IMR-90 (cell line): ENCODE measurements at regions not wholly inside any gene's neighbourhood (a gene's known extent, or its start where the extent isn't known, plus 50 kb on each side); places are given as distances from the start of the nearest gene placed in this dataset.

ENCODE experiments used
- ATAC-seq: fragments of 200-7000 bp; cut with Tn5 transposase; 2 replicates; pipeline ENCODE4 v1.9.1; 2020; ENCODE audit warnings: low read depth, mild to moderate bottlenecking, moderate library complexity
- BruUV-seq: library from RNA; stranded (reverse); fragments of 400-500 nt; replicated peaks from 2 replicates; lab custom pipeline; 2021; lab: Mats Ljungman, UMichigan
- CTCF ChIA-PET: fragments of 300-600 bp; formaldehyde crosslinking; extraction: SDS; loops from one replicate; lab custom pipeline; 2021; ENCODE audit warnings: antibody characterized with exemption; lab: Yijun Ruan, JAX
- POLR2A ChIA-PET: fragments of 300-600 bp; sonication (Branson Sonifier 250); formaldehyde crosslinking; loops from one replicate; lab custom pipeline; 2022; ENCODE audit warnings: antibody characterized with exemption; ENCODE audit not compliant: unreplicated experiment; lab: Charles Lee
- DNase-seq: peaks from one replicate; pipeline ENCODE4 v3.0.0; 2013
- H2AFZ ChIP-seq: replicated peaks from 2 replicates; pipeline ENCODE3; 2013; ENCODE audit warnings: low read length, mild to moderate bottlenecking; ENCODE audit not compliant: poor library complexity
- H2AK5ac ChIP-seq: 2 replicates; pipeline ENCODE4 v1.6.1; 2013; ENCODE audit warnings: low read depth, low read length, inconsistent platforms
- H2AK9ac ChIP-seq: replicated peaks from 2 replicates; pipeline ENCODE3; 2013; ENCODE audit warnings: mild to moderate bottlenecking, low read depth, low read length, moderate library complexity; ENCODE audit not compliant: poor library complexity
- H2BK120ac ChIP-seq: 2 replicates; pipeline ENCODE4 v1.6.1; 2013; ENCODE audit warnings: low read depth, low read length, inconsistent platforms
- H2BK15ac ChIP-seq: 3 replicates; pipeline ENCODE4 v1.6.1; 2013; ENCODE audit warnings: low read depth, low read length, inconsistent platforms
- H2BK20ac ChIP-seq: 2 replicates; pipeline ENCODE4 v1.6.1; 2013; ENCODE audit warnings: low read depth, mild to moderate bottlenecking, inconsistent platforms, low read length, moderate library complexity
- H2BK5ac ChIP-seq: 2 replicates; pipeline ENCODE4 v1.6.1; 2013; ENCODE audit warnings: mild to moderate bottlenecking, low read depth, low read length, inconsistent platforms; ENCODE audit not compliant: poor library complexity, severe bottlenecking
- H3K14ac ChIP-seq: replicated peaks from 2 replicates; pipeline ENCODE4 v1.6.1; 2013; ENCODE audit warnings: low read depth, low read length, inconsistent platforms
- H3K18ac ChIP-seq: 2 replicates; pipeline ENCODE4 v1.6.1; 2013; ENCODE audit warnings: low read depth, low read length, control low read depth
- H3K23ac ChIP-seq: 2 replicates; pipeline ENCODE4 v1.6.1; 2013; ENCODE audit warnings: low read depth, low read length, inconsistent platforms
- H3K27ac ChIP-seq: 2 replicates; pipeline ENCODE4 v1.5.1; 2013; ENCODE audit warnings: mild to moderate bottlenecking, control low read depth, low read length; ENCODE audit not compliant: insufficient read depth
- H3K27me3 ChIP-seq: 2 replicates; pipeline ENCODE4 v1.6.1; 2013; ENCODE audit warnings: low read length; ENCODE audit not compliant: control insufficient read depth, insufficient read depth
- H3K36me3 ChIP-seq: 2 replicates; pipeline ENCODE4 v1.6.1; 2013; ENCODE audit warnings: low read length, mixed read lengths; ENCODE audit not compliant: control insufficient read depth, insufficient read depth
- H3K4ac ChIP-seq: 2 replicates; pipeline ENCODE4 v1.6.1; 2013; ENCODE audit warnings: low read depth, low read length, inconsistent platforms
- H3K4me1 ChIP-seq: 2 replicates; pipeline ENCODE4 v1.6.1; 2013; ENCODE audit warnings: low read length, mixed read lengths; ENCODE audit not compliant: control insufficient read depth, insufficient read depth
- H3K4me2 ChIP-seq: 2 replicates; pipeline ENCODE4 v1.6.1; 2013; ENCODE audit warnings: low read depth, mild to moderate bottlenecking, control low read depth, low read length, moderate library complexity
- H3K4me3 ChIP-seq: 2 replicates; pipeline ENCODE4 v1.5.1; 2013; ENCODE audit warnings: low read depth, mild to moderate bottlenecking, control low read depth, low read length, moderate library complexity; ENCODE audit not compliant: insufficient read depth
- H3K56ac ChIP-seq: 2 replicates; pipeline ENCODE4 v1.6.1; 2013; ENCODE audit warnings: low read length, inconsistent platforms; ENCODE audit not compliant: insufficient read depth; ENCODE audit errors: extremely low read depth
- H3K79me1 ChIP-seq, 2 experiments: 2 replicates each; pipeline ENCODE4 v1.6.1; 2013; ENCODE audit warnings: low read length in 2 of 2, inconsistent platforms in 1 of 2, low read depth in 1 of 2
- H3K9ac ChIP-seq: 2 replicates; pipeline ENCODE4 v1.6.1; 2013; ENCODE audit warnings: low read depth, low read length, control low read depth
- H3K9me1 ChIP-seq: 2 replicates; pipeline ENCODE4 v1.6.1; 2013; ENCODE audit warnings: low read length, inconsistent platforms; ENCODE audit not compliant: insufficient read depth
- H3K9me3 ChIP-seq: 2 replicates; pipeline ENCODE4 v1.6.1; 2013; ENCODE audit warnings: low read length; ENCODE audit not compliant: control insufficient read depth, insufficient read depth
- H4K20me1 ChIP-seq: 2 replicates; pipeline ENCODE4 v1.6.1; 2013; ENCODE audit warnings: low read length, inconsistent platforms; ENCODE audit not compliant: insufficient read depth
- H4K5ac ChIP-seq: 2 replicates; pipeline ENCODE4 v1.6.1; 2013; ENCODE audit warnings: mild to moderate bottlenecking, low read depth, low read length, control low read depth
- H4K8ac ChIP-seq, 2 experiments: 2 replicates each; pipeline ENCODE4 v1.6.1; 2013; ENCODE audit warnings: low read depth in 2 of 2, low read length in 2 of 2, control low read depth in 1 of 2, inconsistent platforms in 1 of 2
- H4K91ac ChIP-seq: 2 replicates; pipeline ENCODE4 v1.6.1; 2013; ENCODE audit warnings: low read depth, low read length, inconsistent platforms; ENCODE audit not compliant: insufficient read depth
- MAFK ChIP-seq: IDR thresholded peaks from 2 replicates; pipeline ENCODE4 v1.6.1; 2012; ENCODE audit warnings: low read depth, low read length, improper control_type of control experiment
- NFE2L2 ChIP-seq: fragments of 150-350 bp; IDR thresholded peaks from 2 replicates; pipeline ENCODE4 v1.6.1; 2016; ENCODE audit warnings: low read depth, mild to moderate bottlenecking, low read length
- RFX5 ChIP-seq: IDR thresholded peaks from 2 replicates; pipeline ENCODE4 v1.8.0; 2012; ENCODE audit warnings: low read depth, mild to moderate bottlenecking, low read length, moderate library complexity
- WGBS, 2 experiments: methylation state at CpG; one replicate each; pipeline versions ENCODE4 v1.1.5 to v1.1.7; 2013; ENCODE audit warnings: missing lambda C conversion rate in 2 of 2; ENCODE audit not compliant: insufficient read length in 1 of 2; ENCODE audit errors: extremely low coverage in 2 of 2; 5-methylcytosine and 5-hydroxymethylcytosine counted together
- dilution Hi-C: fragments of 300-500 bp; cut with HindIII; formaldehyde crosslinking; loops from one replicate; pipeline ENCODE4 v1.14.3; 2018; ENCODE audit warnings: low sequenced_read_pairs; ENCODE audit not compliant: unreplicated experiment
- in situ Hi-C: fragments of 300-500 bp; cut with MboI; formaldehyde crosslinking; loops from 3 replicates; pipeline ENCODE4 v1.14.3; 2019; ENCODE audit warnings: low sequenced_read_pairs, inconsistent platforms, mixed read lengths
- intact Hi-C: fragments of 100-400 bp; cut with micrococcal nuclease; formaldehyde crosslinking; loops from 2 replicates; pipeline ENCODE4 v1.10.0; 2022

- Histone ChIP-seq H3K9ac (no peak overlapping the region), H3K4me2 (no peak overlapping the region), H4K8ac (no peak overlapping the region), H2BK20ac (no peak overlapping the region), H3K79me1 (no peaks in the 10 kb centered on the region), H4K5ac (no peak overlapping the region), H2BK5ac (no peak overlapping the region), H3K18ac (no peak overlapping the region), H2BK120ac (no peak overlapping the region), H3K9me3 (peaks cover 9% of the 10 kb centered on the region), H4K20me1 (no peaks in the 10 kb centered on the region), H2BK15ac (no peak overlapping the region), H2AK9ac (no peak overlapping the region), H3K27me3 (no peaks in the 10 kb centered on the region), H3K9me1 (no peaks in the 10 kb centered on the region), H2AFZ (no peak overlapping the region), H3K4me1 (no peaks in the 10 kb centered on the region), H3K36me3 (no peaks in the 10 kb centered on the region), H3K56ac (no peak overlapping the region), H3K4me3 (no peak overlapping the region), H3K14ac (no peak overlapping the region), H3K23ac (no peak overlapping the region), H4K91ac (no peak overlapping the region), H3K27ac (no peak overlapping the region), H2AK5ac (no peak overlapping the region), H3K4ac (no peak overlapping the region)
- 83% methylated on average over 1 of the region's 6 CpGs; no CpG with 5 or more reads in 1 of the 2 experiments for WGBS, 2 experiments
- TF ChIP-seq NFE2L2 (peak; percentile 94), RFX5 (no peak), MAFK (peak; percentile 83)
- intact Hi-C loops (no loop called here), in situ Hi-C loops (no loop called here), dilution Hi-C loops (no loop called here)
- no peak for ATAC-seq
- no TSS peak for BruUV-seq
- no peak for DNase-seq
- CTCF ChIA-PET: no interaction called here
- POLR2A ChIA-PET: no interaction called here
Measured at GRCh38 chr9:119500072-119500771, 131.0 kb upstream of the BRINP1 start.
